ENCODE measurements at regions not wholly inside any gene's neighbourhood (a gene's known extent, or its start where the extent isn't known, plus 50 kb on each side); places are given as distances from the start of the nearest gene placed in this dataset.

GRCh38 chr6:169042061-169042460 lies 211.6 kb downstream of the THBS2 start:
- TF ChIP-seq GATA3 (IDR thresholded peaks at IDR 0.05; ENCODE audit: low read depth, low read length) (no peak), GATA2 (IDR thresholded peaks at IDR 0.05; ENCODE audit: low read depth, low read length) (no peak)

All from SH-SY5Y (cell line).